OCI-LY1 (cell line): ENCODE measurements at regions not wholly inside any gene's neighbourhood (a gene's known extent, or its start where the extent isn't known, plus 50 kb on each side); places are given as distances from the start of the nearest gene placed in this dataset.

Source experiments
- H2AFZ ChIP-seq: fragments of 200-600 bp; sonication (generic), shearing (Covaris generic); 2 replicates; pipeline ENCODE4 v1.6.0; 2014; ENCODE audit warnings: antibody characterized with exemption, mild to moderate bottlenecking, low read length
- H3F3A ChIP-seq: fragments of 200-600 bp; sonication (generic), shearing (Covaris generic); 2 replicates; pipeline ENCODE4 v1.6.0; 2014; ENCODE audit warnings: mild to moderate bottlenecking, antibody characterized with exemption, low read length, moderate library complexity; ENCODE audit not compliant: insufficient read depth
- H3K27ac ChIP-seq: fragments of 200-600 bp; sonication (generic); 2 replicates; pipeline ENCODE4 v1.5.1; 2014; ENCODE audit warnings: low read length, mixed run types, mild to moderate bottlenecking, low read depth; ENCODE audit not compliant: poor library complexity, severe bottlenecking
- H3K27me3 ChIP-seq: fragments of 200-600 bp; sonication (generic); 2 replicates; pipeline ENCODE4 v1.6.0; 2014; ENCODE audit warnings: antibody characterized with exemption, mild to moderate bottlenecking, low read length, moderate library complexity; ENCODE audit not compliant: insufficient read depth
- H3K36me3 ChIP-seq: fragments of 200-600 bp; sonication (generic); 2 replicates; pipeline ENCODE4 v1.6.1; 2014; ENCODE audit warnings: mild to moderate bottlenecking, antibody characterized with exemption, low read length, moderate library complexity, mixed read lengths; ENCODE audit not compliant: insufficient read depth
- H3K4me1 ChIP-seq: fragments of 200-600 bp; sonication (generic); 2 replicates; pipeline ENCODE4 v1.5.1; 2014; ENCODE audit warnings: mild to moderate bottlenecking, low read length, moderate library complexity; ENCODE audit not compliant: insufficient read depth, severe bottlenecking
- H3K4me2 ChIP-seq: fragments of 200-600 bp; sonication (generic), shearing (Covaris generic); 2 replicates; pipeline ENCODE4 v1.6.1; 2014; ENCODE audit warnings: low read length
- H3K4me3 ChIP-seq: fragments of 200-600 bp; sonication (generic); 2 replicates; pipeline ENCODE4 v1.5.1; 2014; ENCODE audit warnings: low read length, low read depth, mild to moderate bottlenecking, mixed read lengths; ENCODE audit not compliant: poor library complexity, severe bottlenecking
- H3K79me2 ChIP-seq: fragments of 200-600 bp; shearing (Covaris generic); 2 replicates; pipeline ENCODE4 v1.6.1; 2016; ENCODE audit warnings: mixed run types, low read length, mixed read lengths; ENCODE audit not compliant: insufficient read depth
- H3K9ac ChIP-seq: fragments of 200-600 bp; sonication (generic), shearing (Covaris generic); 2 replicates; pipeline ENCODE4 v1.6.1; 2014; ENCODE audit warnings: mild to moderate bottlenecking, low read length, mixed read lengths
- H3K9me2 ChIP-seq: fragments of 200-600 bp; sonication (generic), shearing (Covaris generic); 2 replicates; pipeline ENCODE4 v1.6.1; 2014; ENCODE audit warnings: low read depth, mild to moderate bottlenecking, low read length, mixed read lengths
- H3K9me3 ChIP-seq: fragments of 200-600 bp; shearing (Covaris generic); 2 replicates; pipeline ENCODE4 v1.6.1; 2014; ENCODE audit warnings: low read length, mixed read lengths
- H4K20me1 ChIP-seq: fragments of 200-600 bp; sonication (generic), shearing (Covaris generic); 2 replicates; pipeline ENCODE4 v1.6.0; 2016; ENCODE audit warnings: mild to moderate bottlenecking, low read length; ENCODE audit not compliant: insufficient read depth
- EZH2 ChIP-seq: fragments of 200-600 bp; sonication (generic), shearing (Covaris generic); IDR thresholded peaks from 2 replicates; pipeline ENCODE4 v1.8.0; 2017; ENCODE audit warnings: borderline replicate concordance, mixed run types, mild to moderate bottlenecking, antibody characterized with exemption, low read length, moderate library complexity, mixed read lengths
- TF ChIP-seq, protein P1 (sequence below): fragments of 200-600 bp; sonication (generic), shearing (Covaris generic); IDR thresholded peaks from 2 replicates; pipeline ENCODE4 v1.5.1; 2017; ENCODE audit warnings: mild to moderate bottlenecking, antibody characterized with exemption, low read length, moderate library complexity, mixed read lengths

DNA sequence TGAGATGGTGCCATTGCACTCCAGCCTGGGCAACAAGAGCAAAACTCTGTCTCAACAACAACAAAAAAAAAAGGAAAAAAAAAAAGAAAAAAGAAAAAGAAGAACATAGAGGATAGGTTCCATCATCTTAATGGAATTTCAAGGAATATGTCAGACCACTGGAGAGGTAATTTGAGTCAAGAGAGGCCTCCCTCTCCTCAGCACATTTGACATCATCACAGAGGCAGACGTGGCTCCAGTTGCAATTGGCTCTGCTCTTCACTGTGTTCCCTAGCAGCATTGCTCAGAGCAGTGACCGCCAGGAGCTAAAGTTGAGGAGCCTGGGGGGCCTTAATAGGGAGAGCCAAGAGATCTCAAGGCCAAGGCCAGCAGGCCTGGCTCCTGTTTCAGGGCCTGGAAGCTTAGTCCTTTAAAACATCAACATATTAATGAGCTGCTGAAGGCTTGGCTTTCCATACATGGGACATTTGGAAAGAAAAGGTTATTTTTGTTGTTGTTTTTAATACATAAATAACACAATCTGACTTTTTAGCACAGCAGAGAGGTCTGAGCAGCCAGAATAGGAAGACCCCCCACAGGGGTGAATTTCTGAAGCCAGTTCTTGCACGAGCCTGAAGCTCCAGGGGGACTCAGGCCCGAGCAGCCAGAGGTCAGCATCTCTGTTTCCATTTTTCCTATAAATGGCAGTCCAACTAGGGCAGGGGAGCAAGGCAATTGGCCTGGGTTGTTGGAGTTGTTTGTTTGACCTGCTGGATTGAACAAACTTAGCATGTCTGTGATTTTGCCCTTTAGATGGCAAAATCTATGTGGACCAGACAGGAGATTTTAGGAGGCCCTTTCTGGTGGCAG lies 118.3 kb upstream of the FGGY start:
- H3K27ac ChIP-seq = no peak overlapping the region
- no peaks in the 10 kb centered on the region for H3K27me3 ChIP-seq
- no peaks in the 10 kb centered on the region for H3K36me3 ChIP-seq
- no peak overlapping the region for H3K4me2 ChIP-seq
- H3K9ac ChIP-seq = no peak overlapping the region
- TF ChIP-seq, protein P1, sequence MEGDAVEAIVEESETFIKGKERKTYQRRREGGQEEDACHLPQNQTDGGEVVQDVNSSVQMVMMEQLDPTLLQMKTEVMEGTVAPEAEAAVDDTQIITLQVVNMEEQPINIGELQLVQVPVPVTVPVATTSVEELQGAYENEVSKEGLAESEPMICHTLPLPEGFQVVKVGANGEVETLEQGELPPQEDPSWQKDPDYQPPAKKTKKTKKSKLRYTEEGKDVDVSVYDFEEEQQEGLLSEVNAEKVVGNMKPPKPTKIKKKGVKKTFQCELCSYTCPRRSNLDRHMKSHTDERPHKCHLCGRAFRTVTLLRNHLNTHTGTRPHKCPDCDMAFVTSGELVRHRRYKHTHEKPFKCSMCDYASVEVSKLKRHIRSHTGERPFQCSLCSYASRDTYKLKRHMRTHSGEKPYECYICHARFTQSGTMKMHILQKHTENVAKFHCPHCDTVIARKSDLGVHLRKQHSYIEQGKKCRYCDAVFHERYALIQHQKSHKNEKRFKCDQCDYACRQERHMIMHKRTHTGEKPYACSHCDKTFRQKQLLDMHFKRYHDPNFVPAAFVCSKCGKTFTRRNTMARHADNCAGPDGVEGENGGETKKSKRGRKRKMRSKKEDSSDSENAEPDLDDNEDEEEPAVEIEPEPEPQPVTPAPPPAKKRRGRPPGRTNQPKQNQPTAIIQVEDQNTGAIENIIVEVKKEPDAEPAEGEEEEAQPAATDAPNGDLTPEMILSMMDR = no peak
- TF ChIP-seq EZH2 = no peak
- no peaks in the 10 kb centered on the region for H3K9me3 ChIP-seq
- no peak overlapping the region for H2AFZ ChIP-seq
- no peaks in the 10 kb centered on the region for H3K9me2 ChIP-seq
- H4K20me1 ChIP-seq = no peaks in the 10 kb centered on the region
- no peaks in the 10 kb centered on the region for H3K79me2 ChIP-seq
- no peak overlapping the region for H3K4me3 ChIP-seq
- H3F3A ChIP-seq = no peaks in the 10 kb centered on the region
- H3K4me1 ChIP-seq = no peaks in the 10 kb centered on the region

DNA sequence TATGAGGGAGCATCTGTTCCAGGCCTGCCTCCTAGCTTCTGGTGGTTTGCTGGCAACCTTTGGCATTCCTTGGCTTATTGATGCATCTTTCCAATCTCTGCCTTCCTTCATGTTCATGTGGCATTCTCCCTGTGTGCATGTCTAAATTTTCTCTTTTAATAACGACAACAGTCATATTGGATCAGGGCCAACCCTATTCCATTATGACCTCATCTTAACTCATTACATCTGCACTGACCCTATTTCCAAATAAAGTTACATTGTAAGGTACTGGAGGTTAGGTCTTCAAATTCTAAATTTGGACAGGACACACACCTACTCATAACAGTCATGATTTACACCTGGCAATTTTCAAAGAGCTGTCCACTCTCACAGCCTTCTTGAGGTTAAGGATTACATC lies 117.2 kb upstream of the FGGY start:
- no peak overlapping the region for H3K4me2 ChIP-seq
- no peaks in the 10 kb centered on the region for H3K27me3 ChIP-seq

GRCh38 chr1:59180735-59181134 lies 116.2 kb upstream of the FGGY start:
- Histone ChIP-seq H3K79me2 (no peaks in the 10 kb centered on the region), H3K4me3 (no peak overlapping the region), H2AFZ (no peak overlapping the region), H3K9ac (no peak overlapping the region), H3K4me1 (no peaks in the 10 kb centered on the region), H3K9me2 (no peaks in the 10 kb centered on the region), H3K4me2 (no peak overlapping the region), H3F3A (no peaks in the 10 kb centered on the region), H4K20me1 (no peaks in the 10 kb centered on the region), H3K27me3 (no peaks in the 10 kb centered on the region), H3K36me3 (no peaks in the 10 kb centered on the region), H3K9me3 (no peaks in the 10 kb centered on the region), H3K27ac (no peak overlapping the region)
- TF ChIP-seq, protein P1 = no peak
- no peak for TF ChIP-seq EZH2

More for the DNA sequence above, 117.2 kb upstream of the FGGY start:
- H4K20me1 ChIP-seq = no peaks in the 10 kb centered on the region
- H3K4me3 ChIP-seq = no peak overlapping the region
- no peaks in the 10 kb centered on the region for H3K36me3 ChIP-seq
- H3F3A ChIP-seq = no peaks in the 10 kb centered on the region
- H3K27ac ChIP-seq = no peak overlapping the region
- TF ChIP-seq EZH2 = no peak
- TF ChIP-seq, protein P1 = no peak
- H3K79me2 ChIP-seq = no peaks in the 10 kb centered on the region
- H3K9me2 ChIP-seq = no peaks in the 10 kb centered on the region
- no peak overlapping the region for H2AFZ ChIP-seq
- H3K9me3 ChIP-seq = no peaks in the 10 kb centered on the region
- H3K9ac ChIP-seq = no peak overlapping the region
- no peaks in the 10 kb centered on the region for H3K4me1 ChIP-seq
